ENCODE measurements at regions not wholly inside any gene's neighbourhood (a gene's known extent, or its start where the extent isn't known, plus 50 kb on each side); places are given as distances from the start of the nearest gene placed in this dataset.

DNA sequence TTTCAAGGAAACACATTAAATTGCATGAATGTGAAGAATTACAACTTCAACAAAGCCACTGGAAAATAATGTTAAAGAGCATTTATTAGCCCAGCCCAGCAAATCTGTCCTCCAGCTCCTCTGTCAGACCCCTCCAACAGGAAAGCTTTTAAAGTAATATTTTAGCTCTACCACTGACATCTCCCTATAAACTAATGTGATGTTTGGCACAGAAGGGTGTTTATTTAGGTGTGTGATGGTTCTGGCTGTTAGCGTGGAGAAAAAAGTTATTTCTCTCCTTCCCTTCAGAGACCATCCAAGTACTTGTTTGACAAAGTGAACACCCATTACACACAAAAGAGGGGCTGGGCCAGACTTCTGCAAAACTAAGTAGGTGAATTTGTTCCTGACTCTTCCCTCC is 111.9 kb upstream of the TARS1 start:
- TF ChIP-seq, protein P1, sequence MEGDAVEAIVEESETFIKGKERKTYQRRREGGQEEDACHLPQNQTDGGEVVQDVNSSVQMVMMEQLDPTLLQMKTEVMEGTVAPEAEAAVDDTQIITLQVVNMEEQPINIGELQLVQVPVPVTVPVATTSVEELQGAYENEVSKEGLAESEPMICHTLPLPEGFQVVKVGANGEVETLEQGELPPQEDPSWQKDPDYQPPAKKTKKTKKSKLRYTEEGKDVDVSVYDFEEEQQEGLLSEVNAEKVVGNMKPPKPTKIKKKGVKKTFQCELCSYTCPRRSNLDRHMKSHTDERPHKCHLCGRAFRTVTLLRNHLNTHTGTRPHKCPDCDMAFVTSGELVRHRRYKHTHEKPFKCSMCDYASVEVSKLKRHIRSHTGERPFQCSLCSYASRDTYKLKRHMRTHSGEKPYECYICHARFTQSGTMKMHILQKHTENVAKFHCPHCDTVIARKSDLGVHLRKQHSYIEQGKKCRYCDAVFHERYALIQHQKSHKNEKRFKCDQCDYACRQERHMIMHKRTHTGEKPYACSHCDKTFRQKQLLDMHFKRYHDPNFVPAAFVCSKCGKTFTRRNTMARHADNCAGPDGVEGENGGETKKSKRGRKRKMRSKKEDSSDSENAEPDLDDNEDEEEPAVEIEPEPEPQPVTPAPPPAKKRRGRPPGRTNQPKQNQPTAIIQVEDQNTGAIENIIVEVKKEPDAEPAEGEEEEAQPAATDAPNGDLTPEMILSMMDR (conservative IDR thresholded peaks at IDR 0.05), result no peak
- no peak for TF ChIP-seq ZFX (IDR thresholded peaks at IDR 0.05)
